ENCODE measurements at regions not wholly inside any gene's neighbourhood (a gene's known extent, or its start where the extent isn't known, plus 50 kb on each side); places are given as distances from the start of the nearest gene placed in this dataset.

- TF ChIP-seq CTCF (IDR thresholded peaks at IDR 0.05; ENCODE audit: low read depth, low read length) = no peak
- Histone ChIP-seq H3K9me3 (ENCODE audit: control insufficient read depth, insufficient read depth, low read length) (no peaks in the 10 kb centered on the region; the same call in 1 of the 2 replicates), H3K27ac (ENCODE audit: low read depth, low read length) (no peak overlapping the region), H3K27me3 (ENCODE audit: control insufficient read depth, insufficient read depth, low read length) (no peaks in the 10 kb centered on the region), H3K4me3 (ENCODE audit: low read depth, low read length) (no peak overlapping the region)
- ChIA-PET POLR2A (no interaction called here), CTCF (no interaction called here)
- no peak for DNase-seq (ENCODE audit: low read depth, low spot score)
These were observed 89.8 kb upstream of the ONECUT1 start for GRCh38 chr15:52879904-52880303.

GRCh38 chr15:52879145-52879544, 89.0 kb upstream of the ONECUT1 start:
- Histone ChIP-seq H3K27ac (ENCODE audit: low read depth, low read length) (no peak overlapping the region), H3K9me3 (ENCODE audit: control insufficient read depth, insufficient read depth, low read length) (no peaks in the 10 kb centered on the region; the same call in 1 of the 2 replicates), H3K27me3 (ENCODE audit: control insufficient read depth, insufficient read depth, low read length) (no peaks in the 10 kb centered on the region), H3K4me3 (ENCODE audit: low read depth, low read length) (no peak overlapping the region)
- DNase-seq (ENCODE audit: low read depth, low spot score) = no peak
- POLR2A ChIA-PET = no interaction called here
- no peak for TF ChIP-seq CTCF (IDR thresholded peaks at IDR 0.05; ENCODE audit: low read depth, low read length)
- CTCF ChIA-PET = no interaction called here

GRCh38 chr15:52876991-52877663, 87.0 kb upstream of the ONECUT1 start:
- POLR2A ChIA-PET = no interaction called here

GRCh38 chr15:52872036-52872818, 82.1 kb upstream of the ONECUT1 start:
- DNase-seq (ENCODE audit: low read depth, low spot score) = no peak
- Histone ChIP-seq H3K4me3 (ENCODE audit: low read depth, low read length) (no peak overlapping the region), H3K27ac (ENCODE audit: low read depth, low read length) (no peak overlapping the region), H3K27me3 (ENCODE audit: control insufficient read depth, insufficient read depth, low read length) (no peaks in the 10 kb centered on the region), H3K9me3 (ENCODE audit: control insufficient read depth, insufficient read depth, low read length) (no peaks in the 10 kb centered on the region)
- no peak for TF ChIP-seq CTCF (IDR thresholded peaks at IDR 0.05; ENCODE audit: low read depth, low read length)
- POLR2A ChIA-PET = no interaction called here
- CTCF ChIA-PET = no interaction called here

More at GRCh38 chr15:52876991-52877663, 87.0 kb upstream of the ONECUT1 start:
- no peak overlapping the region for H3K27ac ChIP-seq (ENCODE audit: low read depth, low read length)
- CTCF ChIA-PET = no interaction called here
- no peak for DNase-seq (ENCODE audit: low read depth, low spot score)
- H3K27me3 ChIP-seq (ENCODE audit: control insufficient read depth, insufficient read depth, low read length) = no peaks in the 10 kb centered on the region
- TF ChIP-seq CTCF (IDR thresholded peaks at IDR 0.05; ENCODE audit: low read depth, low read length) = no peak
- H3K9me3 ChIP-seq (ENCODE audit: control insufficient read depth, insufficient read depth, low read length) = no peaks in the 10 kb centered on the region; the same call in 1 of the 2 replicates
- H3K4me3 ChIP-seq (ENCODE audit: low read depth, low read length) = no peak overlapping the region

- Histone ChIP-seq H3K4me3 (ENCODE audit: low read depth, low read length) (no peak overlapping the region), H3K9me3 (ENCODE audit: control insufficient read depth, insufficient read depth, low read length) (no peaks in the 10 kb centered on the region), H3K27ac (ENCODE audit: low read depth, low read length) (no peak overlapping the region), H3K27me3 (ENCODE audit: control insufficient read depth, insufficient read depth, low read length) (no peaks in the 10 kb centered on the region)
- no peak for TF ChIP-seq CTCF (IDR thresholded peaks at IDR 0.05; ENCODE audit: low read depth, low read length)
- ChIA-PET CTCF (interaction anchor here (0.7 kb wide), 1 partner anchor 105 kb away, joined by 3 read pairs; no protein-coding TSS in a partner anchor), POLR2A (no interaction called here)
- DNase-seq (ENCODE audit: low read depth, low spot score) = no peak
These were observed 79.9 kb upstream of the ONECUT1 start for GRCh38 chr15:52870015-52870414.
